ENCODE measurements at regions not wholly inside any gene's neighbourhood (a gene's known extent, or its start where the extent isn't known, plus 50 kb on each side); places are given as distances from the start of the nearest gene placed in this dataset.

- TF ChIP-seq CTCF (IDR thresholded peaks at IDR 0.05 in 4 of 5, conservative IDR thresholded peaks at IDR 0.05 in 1 of 5), result no peak
- no peak for TF ChIP-seq POLR2A (IDR thresholded peaks at IDR 0.05)
Observed at GRCh38 chr7:153920897-153921296, 131.3 kb upstream of the DPP6 start.

Measured in gastrocnemius medialis (tissue), 4 donors.